ENCODE measurements at regions not wholly inside any gene's neighbourhood (a gene's known extent, or its start where the extent isn't known, plus 50 kb on each side); places are given as distances from the start of the nearest gene placed in this dataset.

DNA sequence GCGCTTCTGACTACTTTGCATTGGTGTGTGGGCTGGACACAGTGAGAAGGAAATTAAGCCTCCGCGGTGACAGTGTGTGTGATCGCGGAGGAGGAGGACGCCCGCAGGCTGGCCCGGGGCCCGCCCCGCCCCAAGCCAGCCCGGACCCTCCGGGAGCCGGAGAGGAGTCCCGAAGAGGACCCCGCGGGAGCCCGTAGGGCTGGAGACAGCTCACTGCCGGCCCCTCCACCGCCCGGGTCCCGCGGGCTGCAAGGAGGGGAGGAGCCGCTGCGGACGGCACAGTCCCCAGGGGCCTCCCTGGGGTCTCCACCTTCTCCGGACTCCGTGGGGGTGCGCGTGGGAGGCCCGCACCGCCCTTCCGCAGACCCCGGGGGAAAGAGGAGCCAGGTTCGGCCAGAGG lies 146.4 kb upstream of the ERCC6L2 start:
- Histone ChIP-seq H3K79me2 (ENCODE audit: control insufficient read depth, low read length) (no peaks in the 10 kb centered on the region), H3K4me1 (ENCODE audit: control insufficient read depth, low read length) (peaks cover 5% of the 10 kb centered on the region), H3K27ac (ENCODE audit: low read depth, low read length) (no peak overlapping the region), H3K4me2 (ENCODE audit: low read length) (no peak overlapping the region), H4K20me1 (ENCODE audit: control insufficient read depth, insufficient read depth, low read depth, low read length) (no peaks in the 10 kb centered on the region), H3K4me3 (ENCODE audit: low read length) (no peak overlapping the region), H3F3A (ENCODE audit: control insufficient read depth, insufficient read depth) (no peaks in the 10 kb centered on the region), H3K9me2 (replicated peaks; ENCODE audit: control insufficient read depth, low read length) (no peaks in the 10 kb centered on the region), H3K9me3 (ENCODE audit: control insufficient read depth, insufficient read depth, low read length) (peaks cover 10% of the 10 kb centered on the region; the same call in 1 of the 2 replicates), H3K36me3 (ENCODE audit: control insufficient read depth, low read length) (no peaks in the 10 kb centered on the region), H3K27me3 (ENCODE audit: control insufficient read depth, low read length) (no peaks in the 10 kb centered on the region)
- TF ChIP-seq, protein P1, sequence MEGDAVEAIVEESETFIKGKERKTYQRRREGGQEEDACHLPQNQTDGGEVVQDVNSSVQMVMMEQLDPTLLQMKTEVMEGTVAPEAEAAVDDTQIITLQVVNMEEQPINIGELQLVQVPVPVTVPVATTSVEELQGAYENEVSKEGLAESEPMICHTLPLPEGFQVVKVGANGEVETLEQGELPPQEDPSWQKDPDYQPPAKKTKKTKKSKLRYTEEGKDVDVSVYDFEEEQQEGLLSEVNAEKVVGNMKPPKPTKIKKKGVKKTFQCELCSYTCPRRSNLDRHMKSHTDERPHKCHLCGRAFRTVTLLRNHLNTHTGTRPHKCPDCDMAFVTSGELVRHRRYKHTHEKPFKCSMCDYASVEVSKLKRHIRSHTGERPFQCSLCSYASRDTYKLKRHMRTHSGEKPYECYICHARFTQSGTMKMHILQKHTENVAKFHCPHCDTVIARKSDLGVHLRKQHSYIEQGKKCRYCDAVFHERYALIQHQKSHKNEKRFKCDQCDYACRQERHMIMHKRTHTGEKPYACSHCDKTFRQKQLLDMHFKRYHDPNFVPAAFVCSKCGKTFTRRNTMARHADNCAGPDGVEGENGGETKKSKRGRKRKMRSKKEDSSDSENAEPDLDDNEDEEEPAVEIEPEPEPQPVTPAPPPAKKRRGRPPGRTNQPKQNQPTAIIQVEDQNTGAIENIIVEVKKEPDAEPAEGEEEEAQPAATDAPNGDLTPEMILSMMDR (IDR thresholded peaks at IDR 0.05; ENCODE audit: low read depth, low read length, poor library complexity, severe bottlenecking): no peak
- TF ChIP-seq EZH2phosphoT487 (IDR thresholded peaks at IDR 0.05; ENCODE audit: borderline replicate concordance, low read length): no peak

DNA sequence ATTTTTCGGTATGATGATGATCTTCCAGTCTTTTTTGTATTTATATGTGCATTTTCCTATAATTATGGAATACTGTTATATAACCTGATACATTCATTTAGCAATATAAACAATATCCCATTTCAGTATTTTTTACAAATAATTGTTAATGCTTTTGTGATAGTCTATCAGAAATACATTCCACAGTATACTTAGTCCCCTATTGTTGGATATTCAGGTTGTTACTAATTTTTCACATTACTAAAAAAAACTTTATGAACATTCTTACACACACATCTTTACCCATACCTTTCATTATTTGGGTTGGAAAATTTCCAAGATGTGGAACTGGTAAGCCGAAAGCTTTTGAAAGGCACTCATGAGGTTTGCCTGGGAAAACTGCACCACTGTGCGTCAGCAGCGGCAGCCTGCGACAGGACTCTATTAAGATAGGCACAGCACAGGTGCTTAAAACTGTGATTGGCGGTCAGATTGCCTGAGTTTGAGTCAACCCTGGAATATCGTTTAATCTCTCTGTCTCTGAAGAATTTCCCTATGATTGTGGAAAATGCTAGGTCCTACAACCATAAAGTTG lies 147.5 kb upstream of the ERCC6L2 start:
- Histone ChIP-seq H3F3A (ENCODE audit: control insufficient read depth, insufficient read depth) (no peaks in the 10 kb centered on the region), H3K9me3 (ENCODE audit: control insufficient read depth, insufficient read depth, low read length) (peaks cover 10% of the 10 kb centered on the region; the same call in 1 of the 2 replicates), H3K4me3 (ENCODE audit: low read length) (no peak overlapping the region), H3K4me1 (ENCODE audit: control insufficient read depth, low read length) (peaks cover 5% of the 10 kb centered on the region), H3K9me2 (replicated peaks; ENCODE audit: control insufficient read depth, low read length) (no peaks in the 10 kb centered on the region), H3K27me3 (ENCODE audit: control insufficient read depth, low read length) (no peaks in the 10 kb centered on the region), H3K4me2 (ENCODE audit: low read length) (no peak overlapping the region), H3K27ac (ENCODE audit: low read depth, low read length) (no peak overlapping the region), H4K20me1 (ENCODE audit: control insufficient read depth, insufficient read depth, low read depth, low read length) (no peaks in the 10 kb centered on the region), H3K36me3 (ENCODE audit: control insufficient read depth, low read length) (no peaks in the 10 kb centered on the region), H3K79me2 (ENCODE audit: control insufficient read depth, low read length) (no peaks in the 10 kb centered on the region)
- TF ChIP-seq, protein P1 (IDR thresholded peaks at IDR 0.05; ENCODE audit: low read depth, low read length, poor library complexity, severe bottlenecking): no peak
- no peak for TF ChIP-seq EZH2phosphoT487 (IDR thresholded peaks at IDR 0.05; ENCODE audit: borderline replicate concordance, low read length)

DNA sequence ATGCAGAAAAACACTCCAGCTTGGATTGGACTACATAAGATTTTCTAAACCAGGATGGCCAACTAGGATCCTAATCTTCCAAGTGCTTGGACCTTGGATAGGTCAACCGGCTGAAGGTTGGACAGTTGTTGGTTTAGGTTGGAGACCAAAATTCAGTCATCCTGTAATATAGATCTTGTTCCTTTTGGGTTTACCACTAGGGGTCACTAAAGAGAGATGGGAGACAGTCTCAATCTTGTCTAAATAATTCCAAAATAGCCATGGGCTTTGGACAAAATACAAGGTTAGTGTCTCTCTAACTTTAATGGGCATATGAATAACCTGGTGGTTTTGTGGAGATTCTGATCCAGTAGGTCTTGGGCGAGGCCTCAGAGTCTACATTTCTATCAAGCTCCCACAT lies 148.7 kb upstream of the ERCC6L2 start:
- Histone ChIP-seq H3K4me2 (ENCODE audit: low read length) (no peak overlapping the region), H3F3A (ENCODE audit: control insufficient read depth, insufficient read depth) (no peaks in the 10 kb centered on the region), H3K27ac (ENCODE audit: low read depth, low read length) (no peak overlapping the region), H4K20me1 (ENCODE audit: control insufficient read depth, insufficient read depth, low read depth, low read length) (no peaks in the 10 kb centered on the region), H3K4me1 (ENCODE audit: control insufficient read depth, low read length) (peaks cover 5% of the 10 kb centered on the region), H3K9me3 (ENCODE audit: control insufficient read depth, insufficient read depth, low read length) (peaks cover 10% of the 10 kb centered on the region; the same call in 1 of the 2 replicates), H3K27me3 (ENCODE audit: control insufficient read depth, low read length) (peaks cover 4% of the 10 kb centered on the region; the same call in 1 of the 2 replicates), H3K36me3 (ENCODE audit: control insufficient read depth, low read length) (no peaks in the 10 kb centered on the region), H3K9me2 (replicated peaks; ENCODE audit: control insufficient read depth, low read length) (no peaks in the 10 kb centered on the region), H3K79me2 (ENCODE audit: control insufficient read depth, low read length) (no peaks in the 10 kb centered on the region), H3K4me3 (ENCODE audit: low read length) (no peak overlapping the region)
- no peak for TF ChIP-seq EZH2phosphoT487 (IDR thresholded peaks at IDR 0.05; ENCODE audit: borderline replicate concordance, low read length)
- TF ChIP-seq, protein P1 (IDR thresholded peaks at IDR 0.05; ENCODE audit: low read depth, low read length, poor library complexity, severe bottlenecking): peak; percentile 73
